ENCODE measurements at regions not wholly inside any gene's neighbourhood (a gene's known extent, or its start where the extent isn't known, plus 50 kb on each side); places are given as distances from the start of the nearest gene placed in this dataset.

- H3K4me3 ChIP-seq (replicated peaks in 1 of 3): no peak overlapping the region
These were observed 1042.3 kb downstream of the BRINP3 start for GRCh38 chr1:189435398-189435797.

GRCh38 chr1:189438808-189439207, 1038.9 kb downstream of the BRINP3 start:
- no peaks in the 10 kb centered on the region for H3K4me1 ChIP-seq
- no peaks in the 10 kb centered on the region for H3K27me3 ChIP-seq
- DNase-seq: no peak
- TF ChIP-seq POLR2A (IDR thresholded peaks at IDR 0.05) (no peak), CTCF (IDR thresholded peaks at IDR 0.05) (no peak)
- intact Hi-C loops (cut with DNase I): no loop called here
- no peak overlapping the region for H3K4me3 ChIP-seq (replicated peaks in 1 of 3)
- H3K36me3 ChIP-seq: no peaks in the 10 kb centered on the region
- H3K9me3 ChIP-seq: no peaks in the 10 kb centered on the region
- 30 to 35% methylated on average over 3 of the region's 3 CpGs for WGBS, 2 donors
- H3K27ac ChIP-seq: no peak overlapping the region

More at GRCh38 chr1:189435398-189435797, 1042.3 kb downstream of the BRINP3 start:
- Histone ChIP-seq H3K4me1 (no peaks in the 10 kb centered on the region), H3K27ac (no peak overlapping the region), H3K36me3 (no peaks in the 10 kb centered on the region), H3K9me3 (no peaks in the 10 kb centered on the region), H3K27me3 (no peaks in the 10 kb centered on the region)
- TF ChIP-seq CTCF (IDR thresholded peaks at IDR 0.05) (no peak), POLR2A (IDR thresholded peaks at IDR 0.05) (no peak)
- no peak for DNase-seq
- intact Hi-C loops (cut with DNase I): no loop called here

GRCh38 chr1:189463166-189463565, 1014.5 kb downstream of the BRINP3 start:
- H3K36me3 ChIP-seq: no peaks in the 10 kb centered on the region
- 29 to 35% methylated on average over 4 of the region's 4 CpGs for WGBS, 2 donors
- no peaks in the 10 kb centered on the region for H3K27me3 ChIP-seq
- intact Hi-C loops (cut with DNase I): no loop called here
- no peaks in the 10 kb centered on the region for H3K9me3 ChIP-seq
- H3K27ac ChIP-seq: no peak overlapping the region
- TF ChIP-seq POLR2A (IDR thresholded peaks at IDR 0.05) (no peak), CTCF (IDR thresholded peaks at IDR 0.05) (no peak)
- no peak overlapping the region for H3K4me3 ChIP-seq (replicated peaks in 1 of 3)
- H3K4me1 ChIP-seq: peaks cover 4 to 12% of the 10 kb centered on the region in 2 donors
- peak in 1 of 2 donors; percentile 5 for DNase-seq

- TF ChIP-seq POLR2A (IDR thresholded peaks at IDR 0.05) (no peak), CTCF (IDR thresholded peaks at IDR 0.05) (no peak)
- no peak overlapping the region for H3K27ac ChIP-seq
- H3K36me3 ChIP-seq: no peaks in the 10 kb centered on the region
- H3K4me3 ChIP-seq (replicated peaks in 1 of 3): no peak overlapping the region
- no peaks in the 10 kb centered on the region for H3K4me1 ChIP-seq
- 83 to 87% methylated on average over 2 of the region's 2 CpGs for WGBS, 2 donors
- intact Hi-C loops (cut with DNase I): no loop called here
- no peaks in the 10 kb centered on the region for H3K9me3 ChIP-seq
- H3K27me3 ChIP-seq: no peaks in the 10 kb centered on the region
- no peak for DNase-seq
These were observed 980.9 kb downstream of the BRINP3 start for GRCh38 chr1:189496768-189497167.

- 82 to 85% methylated on average over 4 of the region's 4 CpGs for WGBS, 2 donors
- Histone ChIP-seq H3K4me1 (no peaks in the 10 kb centered on the region), H3K27ac (no peak overlapping the region), H3K27me3 (no peaks in the 10 kb centered on the region), H3K4me3 (replicated peaks in 1 of 3) (no peak overlapping the region), H3K36me3 (no peaks in the 10 kb centered on the region), H3K9me3 (no peaks in the 10 kb centered on the region)
- no peak for DNase-seq
- TF ChIP-seq POLR2A (IDR thresholded peaks at IDR 0.05) (no peak), CTCF (IDR thresholded peaks at IDR 0.05) (no peak)
- intact Hi-C loops (cut with DNase I): no loop called here
These were observed 977.9 kb downstream of the BRINP3 start for GRCh38 chr1:189499736-189500135.
